ENCODE measurements at regions not wholly inside any gene's neighbourhood (a gene's known extent, or its start where the extent isn't known, plus 50 kb on each side); places are given as distances from the start of the nearest gene placed in this dataset.

DNA sequence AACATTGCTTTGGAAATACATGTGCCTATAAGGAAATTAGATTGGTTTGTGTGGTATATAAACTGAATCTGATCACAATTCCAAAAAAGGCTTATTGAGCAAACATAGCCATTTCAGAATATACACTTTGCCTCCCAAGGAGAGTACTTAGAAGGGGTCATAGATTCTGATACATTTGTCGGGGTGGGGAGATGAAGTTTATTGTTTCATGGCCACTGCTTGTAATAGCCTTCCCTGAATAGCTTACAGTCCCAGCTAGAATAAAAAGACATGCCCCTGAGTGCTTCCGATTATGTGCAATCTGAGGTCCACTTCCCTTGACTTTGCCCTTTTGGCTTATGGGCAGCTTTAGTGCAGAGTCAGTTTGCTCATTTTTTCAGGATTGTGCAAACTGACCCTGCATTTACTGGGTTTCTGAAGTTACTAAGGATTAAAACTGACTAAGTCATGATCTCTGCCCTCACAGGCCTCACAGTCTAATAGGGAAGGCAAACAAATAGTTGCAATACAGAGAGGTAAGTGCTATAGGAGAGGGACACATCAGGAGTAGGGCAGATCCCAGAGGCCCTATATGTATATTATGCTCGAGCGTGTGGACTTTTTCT lies 184.2 kb downstream of the BLID start (continued):
- TF ChIP-seq EP300 (IDR thresholded peaks at IDR 0.05; ENCODE audit: low read depth in 2 of 2, low read length in 2 of 2) (peak; percentile 82 to 98; a peak in 3 of 4 replicates), EP300 (CRISPR knock-in tag; IDR thresholded peaks at IDR 0.05; ENCODE audit: borderline replicate concordance) (peak; percentile 94), ZNF441 (CRISPR knock-in tag; IDR thresholded peaks at IDR 0.05; ENCODE audit: borderline replicate concordance) (no peak), HNF4A (CRISPR knock-in tag; IDR thresholded peaks at IDR 0.05) (peak; percentile 99), HOXD1 (CRISPR knock-in tag; IDR thresholded peaks at IDR 0.05) (peak; percentile 78; the same call in 1 of the 2 replicates), ZNF562 (CRISPR knock-in tag; IDR thresholded peaks at IDR 0.05; ENCODE audit: borderline replicate concordance) (no peak), ZNF616 (CRISPR knock-in tag; IDR thresholded peaks at IDR 0.05; ENCODE audit: low read depth) (no peak), ZNF24 (IDR thresholded peaks at IDR 0.05) (peak; percentile 52; the same call in 1 of the 2 replicates), PLSCR1 (CRISPR knock-in tag; IDR thresholded peaks at IDR 0.05; ENCODE audit: borderline replicate concordance) (no peak), NFE2L1 (CRISPR knock-in tag; IDR thresholded peaks at IDR 0.05; ENCODE audit: borderline replicate concordance) (no peak), TMF1 (CRISPR knock-in tag; IDR thresholded peaks at IDR 0.05; ENCODE audit: low read depth) (no peak), NFKB2 (CRISPR knock-in tag; IDR thresholded peaks at IDR 0.05; ENCODE audit: borderline replicate concordance) (no peak), ZNF790 (CRISPR knock-in tag; IDR thresholded peaks at IDR 0.05; ENCODE audit: borderline replicate concordance) (no peak), RXRB (CRISPR knock-in tag; IDR thresholded peaks at IDR 0.05; ENCODE audit: borderline replicate concordance) (peak; percentile 94), ZNF557 (CRISPR knock-in tag; IDR thresholded peaks at IDR 0.05) (0 out of 2 replicates have a peak, but pooled peaks have one; percentile 54), ZNF512 (CRISPR knock-in tag; IDR thresholded peaks at IDR 0.05) (no peak), ZNF260 (CRISPR knock-in tag; IDR thresholded peaks at IDR 0.05; ENCODE audit: borderline replicate concordance, low read depth) (no peak), JDP2 (CRISPR knock-in tag; IDR thresholded peaks at IDR 0.05; ENCODE audit: borderline replicate concordance) (no peak; the same call in 1 of the 2 replicates), PCBP2 (optimal IDR thresholded peaks at IDR 0.05; ENCODE audit: low read depth, low read length, poor library complexity, severe bottlenecking) (no peak), ATF1 (CRISPR knock-in tag; IDR thresholded peaks at IDR 0.05) (peak; percentile 75), IRF2 (CRISPR knock-in tag; IDR thresholded peaks at IDR 0.05) (peak; percentile 87), ZNF329 (CRISPR knock-in tag; IDR thresholded peaks at IDR 0.05; ENCODE audit: low read depth) (no peak), ZBTB38 (CRISPR knock-in tag; IDR thresholded peaks at IDR 0.05) (no peak), NCOA1 (CRISPR knock-in tag; IDR thresholded peaks at IDR 0.05) (0 out of 2 replicates have a peak, but pooled peaks have one; percentile 57), CBX2 (IDR thresholded peaks at IDR 0.05; ENCODE audit: low read depth, low read length) (no peak), CBX2 (CRISPR knock-in tag; IDR thresholded peaks at IDR 0.05; ENCODE audit: low read depth) (no peak)
- TF ChIP-seq, protein P1, sequence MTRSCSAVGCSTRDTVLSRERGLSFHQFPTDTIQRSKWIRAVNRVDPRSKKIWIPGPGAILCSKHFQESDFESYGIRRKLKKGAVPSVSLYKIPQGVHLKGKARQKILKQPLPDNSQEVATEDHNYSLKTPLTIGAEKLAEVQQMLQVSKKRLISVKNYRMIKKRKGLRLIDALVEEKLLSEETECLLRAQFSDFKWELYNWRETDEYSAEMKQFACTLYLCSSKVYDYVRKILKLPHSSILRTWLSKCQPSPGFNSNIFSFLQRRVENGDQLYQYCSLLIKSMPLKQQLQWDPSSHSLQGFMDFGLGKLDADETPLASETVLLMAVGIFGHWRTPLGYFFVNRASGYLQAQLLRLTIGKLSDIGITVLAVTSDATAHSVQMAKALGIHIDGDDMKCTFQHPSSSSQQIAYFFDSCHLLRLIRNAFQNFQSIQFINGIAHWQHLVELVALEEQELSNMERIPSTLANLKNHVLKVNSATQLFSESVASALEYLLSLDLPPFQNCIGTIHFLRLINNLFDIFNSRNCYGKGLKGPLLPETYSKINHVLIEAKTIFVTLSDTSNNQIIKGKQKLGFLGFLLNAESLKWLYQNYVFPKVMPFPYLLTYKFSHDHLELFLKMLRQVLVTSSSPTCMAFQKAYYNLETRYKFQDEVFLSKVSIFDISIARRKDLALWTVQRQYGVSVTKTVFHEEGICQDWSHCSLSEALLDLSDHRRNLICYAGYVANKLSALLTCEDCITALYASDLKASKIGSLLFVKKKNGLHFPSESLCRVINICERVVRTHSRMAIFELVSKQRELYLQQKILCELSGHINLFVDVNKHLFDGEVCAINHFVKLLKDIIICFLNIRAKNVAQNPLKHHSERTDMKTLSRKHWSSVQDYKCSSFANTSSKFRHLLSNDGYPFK (CRISPR knock-in tag; IDR thresholded peaks at IDR 0.05; ENCODE audit: borderline replicate concordance), result no peak

Measured in HepG2 (cell line).